ENCODE measurements at regions not wholly inside any gene's neighbourhood (a gene's known extent, or its start where the extent isn't known, plus 50 kb on each side); places are given as distances from the start of the nearest gene placed in this dataset.

- TF ChIP-seq EGR1 (IDR thresholded peaks at IDR 0.05; ENCODE audit: low read depth) = no peak
- TF ChIP-seq EZH2 (IDR thresholded peaks at IDR 0.05) = no peak
- no peak for TF ChIP-seq SRF (IDR thresholded peaks at IDR 0.05; ENCODE audit: low read depth)
- POLR2A ChIA-PET = no interaction called here
- no peak overlapping the region for H3K4me2 ChIP-seq (ENCODE audit: low read length)
- CTCF ChIA-PET = no interaction called here
- H3K36me3 ChIP-seq (ENCODE audit: control insufficient read depth in 1 of 2, insufficient read depth in 2 of 2, low read length in 2 of 2) = no peaks in the 10 kb centered on the region
- DNase-seq (ENCODE audit: low read depth, low spot score) (no peak), ATAC-seq (no peak)
- H3K4me3 ChIP-seq (replicated peaks in 1 of 2; ENCODE audit: low read depth in 1 of 2, low read length in 2 of 2) = no peak overlapping the region
- RAD21 ChIA-PET (ENCODE audit: low non-redundant PET in 1 of 2, low total read pairs in 2 of 2, uncharacterized antibody in 2 of 2, unreplicated experiment in 2 of 2) = no interaction called here
- no peaks in the 10 kb centered on the region for H3K4me1 ChIP-seq (ENCODE audit: control insufficient read depth in 1 of 2, insufficient read depth in 2 of 2, low read length in 2 of 2)
- H4K20me1 ChIP-seq (ENCODE audit: insufficient read depth) = no peaks in the 10 kb centered on the region
- BruUV-seq (replicated peaks) = no TSS peak
- H3K27me3 ChIP-seq (ENCODE audit: insufficient read depth, low read length) = no peaks in the 10 kb centered on the region
- H3K27ac ChIP-seq (ENCODE audit: low read depth, low read length) = no peak overlapping the region
- peaks cover 15 to 23% of the 10 kb centered on the region in 2 experiments; a peak in 2 of 4 replicates for H3K9me3 ChIP-seq (ENCODE audit: control insufficient read depth in 1 of 2, insufficient read depth in 1 of 2, low read depth in 1 of 2, low read length in 2 of 2)
- no peak overlapping the region for H2AFZ ChIP-seq (ENCODE audit: low read depth, low read length, poor library complexity, severe bottlenecking)
- intact Hi-C loops (cut with micrococcal nuclease) = no loop called here
- H3K9ac ChIP-seq (ENCODE audit: low read length) = no peak overlapping the region
- no peaks in the 10 kb centered on the region for H3K79me2 ChIP-seq (ENCODE audit: insufficient read depth, low read length)
- no peaks in the 10 kb centered on the region for H3K9me2 ChIP-seq (ENCODE audit: insufficient read depth)
These were observed 756.3 kb downstream of the NTRK3 start for GRCh38 chr15:87500240-87500639.

GRCh38 chr15:87498560-87498959, 758.0 kb downstream of the NTRK3 start:
- Histone ChIP-seq H3K4me3 (replicated peaks in 1 of 2; ENCODE audit: low read depth in 1 of 2, low read length in 2 of 2) (no peak overlapping the region), H3K4me1 (ENCODE audit: control insufficient read depth in 1 of 2, insufficient read depth in 2 of 2, low read length in 2 of 2) (no peaks in the 10 kb centered on the region), H3K9me2 (ENCODE audit: insufficient read depth) (no peaks in the 10 kb centered on the region), H3K79me2 (ENCODE audit: insufficient read depth, low read length) (no peaks in the 10 kb centered on the region), H3K9ac (ENCODE audit: low read length) (no peak overlapping the region), H3K27me3 (ENCODE audit: insufficient read depth, low read length) (no peaks in the 10 kb centered on the region), H2AFZ (ENCODE audit: low read depth, low read length, poor library complexity, severe bottlenecking) (no peak overlapping the region), H3K4me2 (ENCODE audit: low read length) (no peak overlapping the region), H3K27ac (ENCODE audit: low read depth, low read length) (no peak overlapping the region), H3K9me3 (ENCODE audit: control insufficient read depth in 1 of 2, insufficient read depth in 1 of 2, low read depth in 1 of 2, low read length in 2 of 2) (peaks cover 15 to 31% of the 10 kb centered on the region in 2 experiments; a peak in 2 of 4 replicates), H3K36me3 (ENCODE audit: control insufficient read depth in 1 of 2, insufficient read depth in 2 of 2, low read length in 2 of 2) (no peaks in the 10 kb centered on the region), H4K20me1 (ENCODE audit: insufficient read depth) (no peaks in the 10 kb centered on the region)
- no peak for TF ChIP-seq CTCF (IDR thresholded peaks at IDR 0.05 in 2 of 3, conservative IDR thresholded peaks at IDR 0.05 in 1 of 3; ENCODE audit: borderline replicate concordance in 1 of 3, insufficient read depth in 1 of 3, low read depth in 2 of 3, low read length in 2 of 3)
- no peak for TF ChIP-seq ZBTB33 (IDR thresholded peaks at IDR 0.05; ENCODE audit: extremely low read depth, insufficient replicate concordance, low read length)
- no peak for TF ChIP-seq CEBPB (IDR thresholded peaks at IDR 0.05; ENCODE audit: low read depth)
- TF ChIP-seq MAX (IDR thresholded peaks at IDR 0.05) = no peak
- no peak for TF ChIP-seq SRF (IDR thresholded peaks at IDR 0.05; ENCODE audit: low read depth)
- no peak for TF ChIP-seq ATF3 (IDR thresholded peaks at IDR 0.05)
- intact Hi-C loops (cut with micrococcal nuclease) = no loop called here
- ATAC-seq (no peak), DNase-seq (ENCODE audit: low read depth, low spot score) (no peak)
- RAD21 ChIA-PET (ENCODE audit: low non-redundant PET in 1 of 2, low total read pairs in 2 of 2, uncharacterized antibody in 2 of 2, unreplicated experiment in 2 of 2) = no interaction called here
- BruUV-seq (replicated peaks) = no TSS peak
- POLR2A ChIA-PET = no interaction called here
- CTCF ChIA-PET = no interaction called here
